ENCODE measurements at regions not wholly inside any gene's neighbourhood (a gene's known extent, or its start where the extent isn't known, plus 50 kb on each side); places are given as distances from the start of the nearest gene placed in this dataset.

DNA sequence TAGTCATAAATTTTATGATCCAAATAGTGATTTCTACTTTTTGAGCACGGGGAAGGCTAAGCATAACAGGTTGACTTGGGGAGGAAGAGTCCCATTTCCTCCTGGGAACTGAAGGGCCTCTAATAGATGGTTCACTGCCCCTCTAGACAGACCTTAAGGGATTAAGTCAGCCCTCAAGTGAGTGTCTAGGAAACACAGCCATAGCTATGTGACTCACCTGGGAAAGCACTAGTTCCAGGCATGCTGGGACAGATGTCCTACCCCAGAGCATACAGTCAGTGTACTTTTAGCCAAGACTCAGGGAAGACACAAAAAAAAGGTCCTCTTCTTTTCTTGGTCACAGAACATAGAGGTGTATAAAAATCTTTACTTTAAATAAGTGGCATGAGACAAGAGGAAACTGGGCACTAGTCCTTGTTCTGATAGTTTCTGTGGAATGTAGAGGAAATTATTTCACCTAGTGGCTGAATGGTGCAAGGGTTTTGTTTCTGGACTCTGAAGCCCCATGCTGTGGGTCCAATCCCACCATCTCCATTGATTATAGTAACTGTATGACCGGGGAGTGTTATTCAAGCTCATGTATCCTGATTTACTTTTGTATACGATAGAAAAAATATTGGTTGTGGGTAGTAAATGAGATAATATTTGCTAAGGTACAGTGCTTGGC is 86.0 kb downstream of the NREP start:
- Histone ChIP-seq H3K36me3 (no peaks in the 10 kb centered on the region), H3K9me3 (no peaks in the 10 kb centered on the region), H3K27ac (no peak overlapping the region), H3K4me3 (no peak overlapping the region), H3K27me3 (no peaks in the 10 kb centered on the region), H3K4me1 (no peaks in the 10 kb centered on the region)
- intact Hi-C loops (cut with DNase I; ENCODE audit: low total_unique reads) = no loop called here
- TF ChIP-seq, protein P1, sequence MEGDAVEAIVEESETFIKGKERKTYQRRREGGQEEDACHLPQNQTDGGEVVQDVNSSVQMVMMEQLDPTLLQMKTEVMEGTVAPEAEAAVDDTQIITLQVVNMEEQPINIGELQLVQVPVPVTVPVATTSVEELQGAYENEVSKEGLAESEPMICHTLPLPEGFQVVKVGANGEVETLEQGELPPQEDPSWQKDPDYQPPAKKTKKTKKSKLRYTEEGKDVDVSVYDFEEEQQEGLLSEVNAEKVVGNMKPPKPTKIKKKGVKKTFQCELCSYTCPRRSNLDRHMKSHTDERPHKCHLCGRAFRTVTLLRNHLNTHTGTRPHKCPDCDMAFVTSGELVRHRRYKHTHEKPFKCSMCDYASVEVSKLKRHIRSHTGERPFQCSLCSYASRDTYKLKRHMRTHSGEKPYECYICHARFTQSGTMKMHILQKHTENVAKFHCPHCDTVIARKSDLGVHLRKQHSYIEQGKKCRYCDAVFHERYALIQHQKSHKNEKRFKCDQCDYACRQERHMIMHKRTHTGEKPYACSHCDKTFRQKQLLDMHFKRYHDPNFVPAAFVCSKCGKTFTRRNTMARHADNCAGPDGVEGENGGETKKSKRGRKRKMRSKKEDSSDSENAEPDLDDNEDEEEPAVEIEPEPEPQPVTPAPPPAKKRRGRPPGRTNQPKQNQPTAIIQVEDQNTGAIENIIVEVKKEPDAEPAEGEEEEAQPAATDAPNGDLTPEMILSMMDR (IDR thresholded peaks at IDR 0.05) = no peak
- no peak for TF ChIP-seq POLR2AphosphoS5 (IDR thresholded peaks at IDR 0.05)
- TF ChIP-seq POLR2A (IDR thresholded peaks at IDR 0.05) = no peak
- DNase-seq (ENCODE audit: low spot score in 2 of 2) = no peak

DNA sequence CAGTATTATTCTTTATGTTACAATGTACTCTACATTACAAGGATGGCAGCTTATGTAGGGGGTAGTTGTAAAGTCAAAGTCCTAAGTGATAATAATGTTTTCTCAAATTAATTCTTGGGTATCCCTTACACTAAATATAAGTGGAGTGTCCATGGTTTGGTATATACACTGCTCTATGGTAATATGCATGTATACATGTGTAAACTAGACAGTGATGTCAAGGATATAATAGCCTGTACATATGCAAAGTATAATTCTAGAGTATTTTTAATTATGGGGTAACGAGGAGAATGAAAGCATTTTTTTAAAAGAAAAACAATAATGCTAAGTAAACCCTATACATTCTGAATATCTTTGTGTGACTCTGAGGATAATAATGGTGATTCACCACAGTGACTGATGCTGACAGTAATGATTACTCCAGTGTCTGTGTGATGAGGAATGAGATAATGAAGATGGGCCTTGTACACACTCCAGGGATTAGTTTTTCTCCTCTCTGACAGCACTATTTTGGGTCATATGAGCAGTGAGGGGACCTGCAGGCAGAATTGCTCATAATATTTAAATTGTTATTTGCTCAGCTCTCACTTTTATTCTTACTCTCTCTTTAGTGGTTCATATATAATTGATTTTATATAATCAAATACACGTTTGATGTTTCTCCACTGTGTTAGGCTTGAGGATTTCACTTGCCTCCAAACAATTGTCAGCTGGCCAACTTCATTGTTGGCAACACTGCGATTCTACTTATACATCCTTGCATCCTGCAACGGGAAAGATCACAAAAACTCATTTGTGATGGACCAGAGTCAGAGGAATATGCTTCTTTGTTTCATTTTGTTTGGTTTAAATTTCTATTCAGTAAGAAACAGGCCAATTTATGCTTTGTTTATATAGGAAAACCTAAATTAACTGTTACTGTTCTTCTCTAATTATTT is 88.2 kb downstream of the NREP start:
- H3K4me3 ChIP-seq = no peak overlapping the region
- no peak for TF ChIP-seq POLR2A (IDR thresholded peaks at IDR 0.05)
- TF ChIP-seq, protein P1 (IDR thresholded peaks at IDR 0.05) = no peak
- no peak for TF ChIP-seq POLR2AphosphoS5 (IDR thresholded peaks at IDR 0.05)
- no peaks in the 10 kb centered on the region for H3K27me3 ChIP-seq
- no peak for DNase-seq (ENCODE audit: low spot score in 2 of 2)
- H3K9me3 ChIP-seq = no peaks in the 10 kb centered on the region
- no peaks in the 10 kb centered on the region for H3K4me1 ChIP-seq
- no peak overlapping the region for H3K27ac ChIP-seq
- no peaks in the 10 kb centered on the region for H3K36me3 ChIP-seq
- intact Hi-C loops (cut with DNase I; ENCODE audit: low total_unique reads) = no loop called here

DNA sequence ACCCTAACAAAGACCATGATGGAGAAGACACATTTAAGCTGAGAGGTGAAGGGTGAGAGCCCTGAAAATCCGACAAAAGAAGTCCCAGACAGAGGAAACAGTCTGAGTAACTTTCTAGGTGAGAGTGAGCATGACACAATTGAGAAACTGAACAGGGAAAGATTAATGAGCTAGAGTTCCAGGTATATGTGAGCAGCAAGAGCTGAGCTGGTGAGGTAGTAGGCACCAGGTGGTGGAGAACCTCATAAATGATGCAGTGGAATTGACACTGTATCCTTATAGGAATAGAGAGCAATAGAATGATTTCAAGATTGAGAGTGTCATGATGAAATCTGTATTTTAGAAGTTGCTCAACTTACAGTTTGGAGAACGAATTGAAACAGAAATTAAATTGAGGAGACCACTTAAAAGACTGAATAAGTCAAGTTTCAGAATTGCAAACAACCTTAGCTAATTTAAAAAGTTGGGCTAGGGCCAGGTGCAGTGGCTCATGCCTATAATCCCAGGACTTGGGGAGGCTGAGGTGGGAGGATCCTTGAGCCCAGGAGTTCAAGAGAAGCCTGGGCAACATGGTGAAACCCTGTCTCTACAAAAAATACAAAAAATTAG is 89.8 kb downstream of the NREP start:
- Histone ChIP-seq H3K36me3 (no peaks in the 10 kb centered on the region), H3K9me3 (no peaks in the 10 kb centered on the region), H3K27me3 (no peaks in the 10 kb centered on the region), H3K4me1 (no peaks in the 10 kb centered on the region), H3K4me3 (no peak overlapping the region), H3K27ac (no peak overlapping the region)
- intact Hi-C loops (cut with DNase I; ENCODE audit: low total_unique reads) = no loop called here
- DNase-seq (ENCODE audit: low spot score in 2 of 2) = no peak
- TF ChIP-seq POLR2A (IDR thresholded peaks at IDR 0.05) (no peak), POLR2AphosphoS5 (IDR thresholded peaks at IDR 0.05) (no peak)
- TF ChIP-seq, protein P1 (IDR thresholded peaks at IDR 0.05) = no peak

DNA sequence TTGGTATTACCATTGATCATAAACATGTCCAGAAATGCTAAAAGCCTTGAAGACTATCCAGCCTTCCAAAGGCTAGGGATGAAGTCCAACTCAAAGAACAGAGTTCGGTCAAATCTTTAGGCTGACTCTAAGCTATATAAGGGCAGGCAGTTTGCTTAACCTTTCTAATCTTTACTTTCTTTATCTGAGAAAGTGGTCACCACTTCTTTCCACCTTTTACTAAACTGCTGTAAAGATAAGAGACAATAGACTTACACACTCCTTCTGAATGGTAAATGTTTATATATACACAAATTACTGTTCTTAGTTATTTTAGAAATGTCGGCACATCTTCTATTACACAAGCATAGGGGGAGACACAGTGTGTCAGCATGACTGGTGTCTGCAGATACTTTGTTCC is 100.4 kb downstream of the NREP start:
- intact Hi-C loops (cut with DNase I; ENCODE audit: low total_unique reads) = no loop called here
- Histone ChIP-seq H3K4me3 (no peak overlapping the region), H3K9me3 (no peaks in the 10 kb centered on the region), H3K27me3 (no peaks in the 10 kb centered on the region), H3K27ac (no peak overlapping the region), H3K36me3 (no peaks in the 10 kb centered on the region), H3K4me1 (no peaks in the 10 kb centered on the region)
- TF ChIP-seq POLR2A (IDR thresholded peaks at IDR 0.05) = no peak
- TF ChIP-seq POLR2AphosphoS5 (IDR thresholded peaks at IDR 0.05) = no peak
- TF ChIP-seq, protein P1 (IDR thresholded peaks at IDR 0.05) = no peak
- no peak for DNase-seq (ENCODE audit: low spot score in 2 of 2)

Data from breast epithelium (tissue), 4 donors.